CD4-positive, alpha-beta T cell treated with Interleukin-2 at 100 ng/mL for 4 hours (primary cell): ENCODE measurements at regions not wholly inside any gene's neighbourhood (a gene's known extent, or its start where the extent isn't known, plus 50 kb on each side); places are given as distances from the start of the nearest gene placed in this dataset.

ENCODE experiments used
- DNase-seq: peaks from one replicate; pipeline ENCODE4 v3.0.0-alpha.2; 2020; ENCODE audit warnings: low spot score

DNA sequence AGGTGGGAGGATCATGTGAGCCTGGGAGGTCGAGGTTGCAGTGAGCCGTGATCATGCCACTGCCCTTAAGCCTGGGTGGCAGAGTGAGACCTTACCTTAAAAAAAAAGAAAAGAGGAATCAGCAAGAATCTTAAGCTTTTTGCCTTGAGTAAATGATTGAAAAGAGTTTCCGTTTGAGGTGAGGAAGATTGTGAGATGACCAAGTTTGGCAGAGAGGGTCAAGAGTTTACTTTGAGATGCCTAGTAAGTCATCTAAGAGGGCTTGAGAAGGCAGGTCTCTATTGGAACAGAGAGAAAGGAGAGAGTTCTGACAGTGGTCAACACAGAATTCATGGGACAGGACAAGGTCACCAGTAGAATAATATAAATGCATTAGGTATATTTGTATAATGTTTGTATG is 572.1 kb downstream of the TLE4 start:
- DNase-seq = no peak

DNA sequence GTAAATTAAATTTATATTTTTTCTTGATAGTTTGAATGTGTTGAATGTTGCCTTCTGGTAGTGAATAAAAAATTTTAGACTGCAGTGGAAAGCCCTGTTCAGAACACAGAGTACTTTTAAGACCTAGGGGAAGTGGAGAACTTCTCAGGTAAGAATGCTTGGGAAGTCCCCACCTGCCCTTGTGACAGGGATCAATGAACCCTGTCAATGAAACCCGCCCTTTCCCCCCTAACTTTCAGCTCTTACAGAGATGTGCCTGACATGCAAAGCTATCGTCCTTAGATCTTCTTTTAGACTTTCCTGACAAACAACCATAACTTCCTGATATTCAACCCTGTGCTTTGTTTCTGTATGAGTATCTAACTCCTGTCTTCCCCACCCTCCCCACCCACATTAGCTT is 562.7 kb downstream of the TLE4 start:
- no peak for DNase-seq

DNA sequence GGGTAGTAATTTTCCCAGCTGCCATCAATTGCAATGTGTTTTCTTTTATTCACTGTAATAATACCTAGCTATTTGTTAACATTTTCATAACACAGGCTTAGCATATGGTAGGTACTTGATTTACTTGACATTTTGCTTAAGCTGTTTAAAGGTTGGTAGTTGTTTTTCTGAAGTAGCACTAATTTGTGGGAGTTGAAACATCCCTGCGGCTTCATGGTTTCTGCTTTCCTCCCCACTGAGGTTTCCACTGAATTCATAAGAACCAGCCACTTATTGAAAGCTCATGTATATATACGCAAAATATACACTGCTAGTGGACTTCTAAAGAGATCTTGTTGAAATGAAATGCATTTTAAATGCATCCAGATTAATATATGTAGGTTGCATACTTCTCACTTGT is 559.9 kb downstream of the TLE4 start:
- DNase-seq = no peak

DNA sequence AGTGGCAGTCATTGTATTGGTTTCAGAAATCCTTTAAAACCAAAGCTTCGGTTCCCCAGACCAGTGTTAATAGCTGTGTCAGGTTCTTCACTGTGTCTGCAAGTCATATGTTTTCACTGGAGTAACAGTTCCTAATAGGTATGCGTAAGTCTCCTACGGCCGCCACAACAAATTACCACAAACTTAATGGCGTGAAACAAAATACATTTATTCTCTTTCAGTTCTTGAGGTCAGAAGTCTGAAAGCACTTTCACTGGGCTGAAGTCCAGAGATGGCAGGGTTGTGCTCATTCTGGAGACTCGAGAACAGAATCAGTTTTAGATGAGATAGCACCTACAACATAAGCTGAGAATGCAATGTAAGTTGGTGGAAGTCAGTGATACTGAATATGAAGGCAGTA is 556.2 kb downstream of the TLE4 start:
- no peak for DNase-seq

DNA sequence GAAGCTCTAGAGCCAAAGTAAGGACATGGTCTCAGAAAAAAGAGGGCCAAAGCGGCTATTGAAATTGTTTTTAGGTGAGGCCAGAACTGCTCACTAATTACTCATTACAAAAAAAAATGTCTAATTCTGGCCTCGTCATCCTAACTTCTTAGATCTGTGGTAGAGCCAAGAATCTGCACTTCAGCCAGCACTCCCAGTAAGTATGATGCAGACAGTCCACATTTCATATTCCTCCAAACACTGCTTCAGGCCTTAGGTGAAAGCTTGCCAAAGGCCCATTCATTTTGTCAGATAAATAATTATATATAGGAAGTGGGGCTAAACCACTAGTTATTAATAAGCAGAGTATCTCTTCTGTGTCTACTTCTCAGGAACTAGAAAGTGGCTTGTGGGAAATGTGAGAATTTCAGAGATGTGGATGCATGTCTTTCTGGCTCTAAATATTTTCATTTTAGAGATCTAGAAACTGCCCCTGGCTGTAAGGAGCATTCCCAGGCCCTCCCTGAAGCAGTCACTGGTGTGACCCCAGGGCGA is 554.0 kb downstream of the TLE4 start:
- no peak for DNase-seq

DNA sequence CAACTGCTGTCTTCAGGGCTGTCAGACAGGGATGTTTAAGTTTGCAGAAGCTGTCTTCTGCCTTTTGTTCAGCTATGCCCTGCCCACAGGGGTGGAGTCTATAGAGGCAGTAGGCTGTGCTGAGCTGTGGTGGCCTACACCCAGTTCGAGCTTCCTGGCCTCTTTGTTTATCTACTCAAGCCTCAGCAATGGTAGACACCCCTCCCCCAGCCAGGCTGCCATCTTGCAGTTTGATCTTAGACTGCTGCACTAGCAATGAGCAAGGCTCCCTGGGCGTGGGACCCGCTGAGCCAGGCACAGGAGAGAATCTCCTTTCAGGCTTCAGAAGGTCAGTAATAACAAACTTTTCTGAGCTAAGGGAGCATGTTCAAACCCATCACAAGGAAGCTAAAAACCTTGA is 545.3 kb downstream of the TLE4 start:
- DNase-seq = no peak

DNA sequence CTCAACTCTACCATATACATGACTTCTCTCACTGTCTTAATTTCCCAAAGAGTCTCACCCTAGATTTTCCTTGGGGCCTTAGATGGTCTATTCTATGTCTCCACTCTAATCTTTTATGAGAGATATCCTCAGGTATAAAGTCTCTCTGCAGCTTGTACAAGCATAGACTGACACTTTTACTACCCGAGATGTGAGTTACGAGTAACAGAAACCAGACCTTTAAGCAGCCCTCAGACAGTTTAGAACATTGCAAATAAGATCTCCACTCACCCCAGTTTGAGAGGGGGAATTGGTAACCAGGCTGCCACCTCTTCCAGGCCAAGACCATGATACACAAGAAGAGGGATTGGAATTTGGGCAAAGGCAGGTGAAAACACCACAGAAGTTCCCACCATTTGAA is 542.5 kb downstream of the TLE4 start:
- DNase-seq = no peak

DNA sequence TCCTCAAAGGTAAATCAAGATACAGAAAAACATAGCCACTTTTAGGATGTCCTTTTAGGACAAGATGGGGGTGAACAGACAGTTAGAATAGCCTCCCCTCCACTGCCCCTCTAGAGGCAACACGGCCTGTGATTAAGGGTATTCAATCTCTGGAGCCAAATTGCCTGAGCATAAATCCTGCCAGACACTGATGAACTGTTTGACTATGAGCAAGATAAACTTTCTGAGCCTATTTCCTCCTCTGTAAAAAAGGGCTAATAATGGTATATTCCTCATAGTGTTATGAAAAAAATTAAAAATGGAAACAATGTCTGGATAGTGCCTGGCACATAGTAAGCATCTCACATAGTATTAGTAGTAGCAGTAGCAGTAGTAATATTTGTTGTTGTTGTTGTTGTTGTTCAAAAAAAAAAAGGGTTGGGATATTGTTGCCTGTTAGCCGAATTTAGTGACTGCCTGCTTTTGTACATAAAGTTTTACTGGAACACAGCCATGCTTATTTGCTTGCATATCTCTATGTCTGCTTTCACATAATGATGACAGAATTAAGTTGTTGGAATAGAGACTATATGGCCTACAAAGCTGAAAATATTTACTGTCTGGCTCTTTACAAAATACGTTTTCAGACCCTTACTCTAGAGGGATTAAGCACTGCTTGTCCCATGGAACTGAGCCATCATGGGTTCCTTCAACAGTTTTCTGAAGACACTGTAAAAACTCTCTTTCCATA is 536.3 kb downstream of the TLE4 start:
- DNase-seq = no peak

DNA sequence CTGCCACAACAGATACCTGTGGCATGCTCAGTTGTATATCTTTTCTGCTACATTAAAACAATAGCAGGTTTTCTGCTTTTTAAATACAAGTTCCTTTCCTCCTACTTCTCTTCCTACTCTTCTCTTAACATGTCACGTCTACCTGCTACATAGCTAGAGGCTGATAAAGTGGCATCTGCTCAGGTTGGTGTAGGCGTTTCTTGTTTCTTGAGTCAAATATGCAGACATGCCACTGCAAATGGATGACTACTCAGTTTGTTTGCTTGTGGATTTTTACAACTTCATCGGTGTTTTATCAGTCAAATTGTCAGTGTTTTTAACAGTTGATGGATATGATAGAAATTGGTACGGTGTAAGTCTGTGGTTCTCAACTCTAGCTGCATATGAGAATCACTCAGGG is 525.7 kb downstream of the TLE4 start:
- no peak for DNase-seq

DNA sequence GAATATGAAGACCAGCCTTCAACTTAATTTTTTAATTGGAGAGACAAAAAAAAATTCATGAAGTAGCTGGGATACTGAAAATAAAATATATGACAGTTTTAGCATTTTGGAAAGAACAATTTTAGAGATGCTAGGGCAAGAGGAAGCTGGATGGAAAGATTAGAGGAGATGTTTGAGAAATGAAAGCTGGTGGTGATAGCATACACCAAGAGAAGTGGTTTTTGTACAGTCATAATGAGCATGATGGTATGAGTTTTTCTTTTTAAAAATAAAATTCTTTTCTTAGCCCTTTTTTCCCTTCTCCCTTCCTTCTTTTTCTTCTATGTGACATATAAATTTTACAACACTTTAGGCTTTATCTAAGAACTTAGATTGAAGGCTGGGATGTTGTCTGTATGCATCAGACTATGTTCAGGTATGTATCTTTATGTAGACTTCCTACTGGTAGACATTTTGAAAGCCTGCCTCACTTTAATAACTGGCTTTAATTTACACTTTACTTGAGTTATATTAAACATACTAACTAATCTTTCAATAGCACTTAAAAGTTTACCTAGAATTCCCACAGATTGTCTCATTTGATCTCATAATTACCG is 522.5 kb downstream of the TLE4 start:
- no peak for DNase-seq

DNA sequence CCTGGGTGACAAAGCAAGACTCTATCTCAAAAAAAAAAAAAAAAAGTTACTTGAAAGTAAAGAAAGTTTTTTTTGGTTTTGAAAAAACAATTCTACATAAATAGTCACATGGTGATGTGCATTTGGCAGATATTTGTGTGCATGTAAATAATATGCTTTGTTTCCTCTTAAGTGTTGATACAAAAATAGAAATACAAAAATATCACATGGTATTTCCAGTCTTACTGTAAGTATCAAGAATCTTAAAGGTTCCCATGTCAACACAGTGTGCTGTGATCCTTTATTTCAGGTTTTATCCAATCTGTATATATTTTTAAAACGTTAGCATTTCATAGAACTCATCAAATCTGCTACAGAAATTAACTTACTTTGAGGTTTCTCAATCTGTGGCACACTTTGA is 521.9 kb downstream of the TLE4 start:
- no peak for DNase-seq

DNA sequence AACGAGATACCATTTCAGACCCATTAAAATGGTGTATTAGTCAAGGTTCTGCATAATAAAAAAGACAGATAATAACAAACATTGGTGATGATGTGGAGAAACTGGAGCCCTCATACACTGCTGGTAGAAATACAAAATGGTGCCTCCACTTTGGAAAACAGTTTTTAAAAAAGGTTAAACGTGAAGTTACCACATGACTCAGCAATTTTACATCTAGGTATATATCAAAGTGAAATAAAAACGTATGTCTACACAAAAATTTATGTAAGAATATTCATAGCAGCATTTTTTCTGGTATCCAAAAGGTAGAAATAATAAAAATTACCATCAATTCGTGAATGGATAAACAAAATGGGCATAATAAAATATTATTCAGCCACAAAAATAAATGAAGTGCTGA is 519.8 kb downstream of the TLE4 start:
- no peak for DNase-seq

DNA sequence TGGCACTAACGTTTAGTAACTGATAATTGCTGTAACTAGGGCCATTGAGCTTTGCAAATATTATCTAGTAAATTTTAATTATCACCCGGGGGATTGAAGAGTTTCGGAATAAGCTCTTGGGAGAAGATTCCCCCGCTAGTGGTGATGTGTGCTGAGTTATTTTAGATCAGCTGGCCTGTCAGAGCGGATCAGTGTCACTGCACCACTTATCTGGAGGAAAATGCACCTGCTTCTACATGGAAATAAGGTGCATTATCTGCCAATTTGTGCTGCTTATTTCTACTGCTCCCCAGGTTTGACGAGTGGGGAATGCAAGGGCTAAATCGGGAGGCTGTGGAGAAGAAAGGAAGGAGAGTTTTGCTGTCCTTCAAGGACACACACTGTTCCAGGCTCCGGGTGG is 518.6 kb downstream of the TLE4 start:
- no peak for DNase-seq

DNA sequence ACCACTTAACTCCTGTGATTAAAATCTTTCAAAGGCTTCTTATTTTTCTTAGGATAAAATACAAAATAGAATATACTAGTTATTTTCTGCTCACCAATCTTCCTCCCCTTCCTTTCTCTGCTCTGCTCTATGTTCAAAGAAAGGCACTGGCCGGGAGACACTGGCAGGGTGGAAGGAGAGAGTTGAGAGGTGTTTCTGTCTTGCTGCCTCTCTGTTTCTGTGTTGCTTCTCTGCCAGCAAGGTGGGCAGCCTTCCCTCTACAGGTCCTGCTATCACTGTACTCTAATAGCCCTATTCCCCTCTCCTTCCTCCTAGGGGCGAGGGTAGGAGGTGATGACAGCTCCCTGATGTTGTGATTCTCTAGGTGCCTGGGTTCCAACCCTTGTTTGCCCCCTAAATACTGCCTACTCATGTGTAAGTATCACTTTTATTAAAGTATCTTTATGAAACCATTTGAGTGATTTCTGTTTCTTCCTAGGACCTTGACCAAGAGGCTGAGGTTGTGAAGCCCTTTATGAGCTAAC is 515.1 kb downstream of the TLE4 start:
- no peak for DNase-seq

DNA sequence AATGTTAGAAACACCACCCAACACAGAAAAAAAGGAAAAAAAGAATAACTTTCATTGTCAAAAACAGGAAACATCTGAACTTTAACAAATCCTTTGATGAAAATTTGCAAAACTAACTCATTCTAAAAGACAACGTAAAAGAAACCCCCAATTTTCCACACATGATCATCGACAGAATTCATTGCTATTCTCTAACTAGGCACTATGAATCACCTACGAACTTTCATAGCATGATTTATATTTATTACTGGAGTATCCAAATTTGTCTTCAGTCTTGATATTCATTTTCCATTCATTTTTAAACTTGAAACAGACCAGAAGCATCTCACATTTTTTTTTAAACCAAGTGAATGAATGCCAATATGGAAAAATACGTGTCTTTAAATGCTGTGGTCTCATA is 514.6 kb downstream of the TLE4 start:
- DNase-seq = no peak

DNA sequence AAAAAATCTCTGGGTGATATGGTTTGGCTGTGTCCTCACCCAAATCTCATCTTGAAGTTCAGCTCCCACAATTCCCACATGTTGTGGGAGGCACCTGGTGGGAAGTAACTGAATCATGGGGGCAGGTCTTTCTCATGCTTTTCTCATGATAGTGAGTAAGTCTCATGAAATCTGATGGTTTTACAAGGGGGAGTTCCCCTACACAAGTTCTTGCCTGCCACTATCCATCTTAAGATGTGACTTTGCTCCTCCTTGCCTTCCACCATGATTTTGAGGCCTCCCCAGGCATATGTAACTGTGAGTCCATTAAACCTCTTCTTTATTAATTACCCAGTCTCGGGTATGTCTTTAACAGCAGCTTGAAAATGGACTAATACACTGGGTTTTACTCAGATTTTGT is 513.9 kb downstream of the TLE4 start:
- no peak for DNase-seq

DNA sequence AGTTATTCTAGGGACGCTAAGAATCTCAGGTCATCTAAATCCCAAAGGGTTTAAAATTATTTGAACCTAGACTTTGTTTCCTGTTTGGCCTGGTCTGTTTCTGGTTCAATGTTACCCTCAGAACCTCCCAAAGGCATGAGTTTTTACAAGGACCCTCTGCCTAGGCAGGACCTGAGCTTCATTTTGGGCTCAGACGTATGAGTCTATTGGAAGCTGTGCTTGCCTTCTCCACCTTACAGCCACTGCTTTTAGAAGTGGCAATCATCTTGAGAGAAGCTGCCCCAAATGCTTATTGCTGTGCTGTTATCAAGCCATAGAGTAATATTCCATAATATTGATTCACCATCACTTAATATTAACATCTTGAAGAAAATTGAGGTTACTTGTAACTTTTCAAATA is 510.4 kb downstream of the TLE4 start:
- DNase-seq = no peak

DNA sequence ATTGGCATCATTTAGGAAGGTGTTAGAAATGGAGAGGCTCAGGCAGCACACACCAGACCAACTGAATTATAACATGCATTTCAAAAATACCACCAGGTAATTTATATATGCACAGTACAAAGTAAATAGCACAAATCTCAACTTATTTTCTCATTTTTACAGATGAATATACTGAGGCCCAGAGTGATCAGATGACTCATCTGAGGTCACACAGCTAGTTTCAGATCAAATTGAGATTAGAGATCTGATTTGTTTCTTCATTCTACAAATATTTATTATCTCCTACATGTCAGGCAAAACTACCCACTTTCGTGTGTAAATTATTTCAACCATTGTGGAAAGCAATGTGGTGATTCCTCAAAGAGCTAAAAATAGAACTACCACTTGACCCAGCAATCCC is 507.1 kb downstream of the TLE4 start:
- DNase-seq = no peak

DNA sequence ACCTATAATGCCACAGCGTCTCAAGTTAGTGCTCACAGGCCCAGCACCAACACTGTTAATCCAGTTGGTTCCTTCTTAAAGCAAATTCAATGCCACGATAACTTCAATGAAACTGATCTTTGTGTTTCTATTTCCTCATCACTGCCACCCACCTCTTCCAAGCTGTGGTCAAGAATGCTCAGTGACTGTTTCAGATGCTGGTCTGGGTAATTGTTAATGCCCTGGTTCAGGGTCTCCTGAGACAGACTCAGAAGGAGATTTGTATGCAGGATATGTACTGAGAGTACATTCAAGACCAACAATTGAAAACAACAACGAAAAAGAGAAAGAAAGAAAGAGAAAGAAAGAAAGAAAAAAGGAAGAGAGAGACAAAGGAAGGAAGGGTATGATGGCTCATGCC is 505.3 kb downstream of the TLE4 start:
- DNase-seq = no peak

DNA sequence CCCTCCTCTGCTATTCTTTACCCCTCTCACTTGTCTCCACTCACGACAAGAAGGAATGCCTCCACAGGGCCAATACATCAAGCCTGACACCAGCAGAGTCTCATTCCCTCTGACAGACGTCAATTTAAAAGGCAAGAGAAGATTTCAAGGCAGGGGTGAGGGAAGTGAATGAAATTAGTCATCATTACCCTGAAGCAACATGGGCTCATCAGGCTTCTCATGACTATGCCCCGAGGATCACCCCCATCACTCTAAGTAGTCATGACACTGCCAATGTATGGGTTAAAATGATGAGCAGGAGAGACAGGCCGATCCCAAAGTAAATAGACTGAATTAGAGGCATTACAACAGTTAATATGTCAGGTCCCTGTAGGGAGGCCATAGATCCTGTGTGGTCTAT is 504.4 kb downstream of the TLE4 start:
- no peak for DNase-seq

DNA sequence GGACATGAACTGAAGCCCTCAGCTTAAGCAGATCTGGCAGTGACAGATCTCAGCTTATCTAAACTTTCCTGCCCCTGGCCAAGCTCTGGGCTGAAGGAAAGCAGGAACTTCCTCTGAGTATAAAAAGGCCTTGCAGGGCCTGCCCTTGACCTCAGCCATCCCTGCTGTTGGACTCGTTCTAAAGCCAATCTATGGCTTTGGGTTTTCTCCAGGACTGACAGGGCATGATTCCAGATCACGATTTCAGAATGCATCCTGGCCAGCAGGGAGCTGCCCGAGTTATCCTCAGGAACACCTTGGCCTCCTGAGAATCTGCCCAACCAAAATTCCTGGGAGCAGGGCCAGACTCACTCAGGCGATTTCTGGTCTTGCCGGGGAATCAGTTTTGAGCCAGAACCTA is 502.7 kb downstream of the TLE4 start:
- DNase-seq = no peak

DNA sequence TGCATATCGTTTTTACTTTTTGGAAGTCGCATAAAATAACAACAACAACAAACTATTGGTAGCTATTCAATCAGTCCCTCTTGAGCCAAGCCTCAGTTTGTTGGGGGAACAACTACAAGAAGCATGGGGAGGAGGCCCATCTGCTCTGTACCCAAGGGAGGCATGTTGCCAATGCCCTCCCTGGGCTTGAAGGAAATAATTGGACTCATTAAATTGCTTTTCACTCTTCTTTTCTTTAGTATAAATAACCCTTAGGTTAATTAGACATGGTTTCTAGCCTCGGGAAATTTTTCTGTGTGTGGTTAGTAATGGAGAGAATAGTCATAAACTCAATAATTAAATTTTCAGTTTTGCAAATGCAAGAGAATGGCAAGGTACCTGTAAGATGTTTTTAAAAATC is 500.7 kb downstream of the TLE4 start:
- no peak for DNase-seq

DNA sequence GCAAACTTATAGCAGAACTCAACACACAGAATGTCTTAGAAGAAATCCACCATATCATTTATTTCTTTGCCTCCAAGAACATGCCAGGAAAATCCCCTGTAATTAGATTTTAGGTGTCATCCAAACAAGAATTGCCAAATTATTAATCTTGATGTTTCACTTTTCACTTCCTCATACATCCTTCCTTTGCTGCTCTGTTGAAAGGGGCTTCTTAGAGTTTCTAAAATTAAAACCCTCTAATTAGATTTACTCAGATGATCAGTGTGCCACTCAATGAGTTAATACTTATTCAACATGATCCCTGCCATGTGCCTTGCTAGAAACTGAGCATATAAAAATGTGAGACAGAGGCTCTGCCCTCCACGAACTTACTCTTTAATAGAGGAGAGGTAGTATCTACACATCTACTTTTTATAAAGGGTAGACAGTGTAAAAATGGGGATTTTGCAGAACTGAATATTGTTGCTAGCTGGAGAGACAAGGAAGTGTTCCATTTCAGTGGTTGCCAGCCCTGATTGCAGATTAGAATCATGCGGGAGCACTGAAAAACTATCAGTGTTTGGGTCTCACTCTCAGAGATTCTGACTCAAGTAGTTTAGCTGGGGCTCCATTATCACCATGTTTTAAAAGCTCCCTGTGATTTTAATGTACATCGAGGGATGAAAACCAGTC is 498.4 kb downstream of the TLE4 start:
- DNase-seq = no peak
